GM23338 (cell line): ENCODE measurements at regions not wholly inside any gene's neighbourhood (a gene's known extent, or its start where the extent isn't known, plus 50 kb on each side); places are given as distances from the start of the nearest gene placed in this dataset.

Source experiments
- ATAC-seq: fragments of 200-7000 bp; cut with Tn5 transposase; 3 replicates; pipeline ENCODE4 v1.9.1; 2020
- DNase-seq: peaks from one replicate; pipeline ENCODE4 v3.0.0-alpha.2; 2015; ENCODE audit warnings: low spot score
- H2AFZ ChIP-seq: fragments of 200-600 bp; sonication (generic); 2 replicates; pipeline ENCODE4 v1.8.0; 2016; ENCODE audit warnings: antibody characterized with exemption, mild to moderate bottlenecking, moderate library complexity
- H3F3A ChIP-seq: fragments of 200-600 bp; sonication (generic); replicated peaks from 2 replicates; pipeline ENCODE4 v1.8.0; 2017; ENCODE audit warnings: antibody characterized with exemption, mixed run types, low read depth
- H3K27ac ChIP-seq: fragments of 200-600 bp; sonication (generic); 2 replicates; pipeline ENCODE4 v1.6.1; 2016; ENCODE audit warnings: low read depth
- H3K27me3 ChIP-seq: fragments of 200-600 bp; sonication (generic); 2 replicates; pipeline ENCODE4 v1.8.0; 2016; ENCODE audit warnings: mild to moderate bottlenecking, mixed run types, moderate library complexity; ENCODE audit not compliant: insufficient read depth
- H3K36me3 ChIP-seq: fragments of 200-600 bp; sonication (generic); 2 replicates; pipeline ENCODE4 v1.8.0; 2016; ENCODE audit warnings: mild to moderate bottlenecking; ENCODE audit not compliant: insufficient read depth
- H3K4me1 ChIP-seq: fragments of 200-600 bp; sonication (generic); 2 replicates; pipeline ENCODE4 v1.8.0; 2016; ENCODE audit warnings: mild to moderate bottlenecking, moderate library complexity; ENCODE audit not compliant: insufficient read depth
- H3K4me2 ChIP-seq: fragments of 200-600 bp; sonication (generic); 2 replicates; pipeline ENCODE4 v1.7.1; 2017; ENCODE audit warnings: mixed run types
- H3K4me3 ChIP-seq: fragments of 200-600 bp; sonication (generic); 2 replicates; pipeline ENCODE4 v1.6.1; 2016; ENCODE audit warnings: mixed run types
- H3K79me2 ChIP-seq: fragments of 200-600 bp; sonication (generic); replicated peaks from 2 replicates; pipeline ENCODE4 v1.8.0; 2017; ENCODE audit warnings: mild to moderate bottlenecking; ENCODE audit not compliant: insufficient read depth
- H3K9me2 ChIP-seq: fragments of 200-600 bp; sonication (generic); 2 replicates; pipeline ENCODE4 v1.8.0; 2017; ENCODE audit not compliant: insufficient read depth
- H4K20me1 ChIP-seq: fragments of 200-600 bp; sonication (generic); replicated peaks from 2 replicates; pipeline ENCODE4 v1.8.0; 2017; ENCODE audit warnings: mild to moderate bottlenecking; ENCODE audit not compliant: insufficient read depth
- H3K27ac Mint-ChIP-seq: 2 replicates; pipeline ENCODE4 v1.8.0; 2020; ENCODE audit warnings: inconsistent platforms, mild to moderate bottlenecking, moderate library complexity, mixed read lengths
- H3K27me3 Mint-ChIP-seq: 3 replicates; pipeline ENCODE4 v1.8.0; 2022; ENCODE audit warnings: low read depth, mild to moderate bottlenecking, moderate library complexity, mixed read lengths, inconsistent platforms; ENCODE audit not compliant: insufficient read depth, poor library complexity
- H3K36me3 Mint-ChIP-seq: 3 replicates; pipeline ENCODE4 v1.8.0; 2021; ENCODE audit warnings: low read depth, mild to moderate bottlenecking, inconsistent platforms, moderate library complexity, mixed read lengths
- H3K4me1 Mint-ChIP-seq: 3 replicates; pipeline ENCODE4 v1.8.0; 2020; ENCODE audit warnings: mild to moderate bottlenecking, inconsistent platforms, mixed read lengths
- H3K4me3 Mint-ChIP-seq: 3 replicates; pipeline ENCODE4 v1.8.0; 2021; ENCODE audit warnings: moderate library complexity, mild to moderate bottlenecking, inconsistent platforms, mixed read lengths
- H3K9me3 Mint-ChIP-seq: 3 replicates; pipeline ENCODE4 v1.8.0; 2020; ENCODE audit warnings: moderate library complexity, mild to moderate bottlenecking, inconsistent platforms, mixed read lengths
- CREB1 ChIP-seq: fragments of 250-450 bp; sonication (Bioruptor Pico); IDR thresholded peaks from 2 replicates; pipeline ENCODE4 v1.5.0; 2020; ENCODE audit warnings: low read depth, mild to moderate bottlenecking, moderate library complexity
- EZH2 ChIP-seq: fragments of 200-600 bp; sonication (generic); IDR thresholded peaks from one replicate; pipeline ENCODE4 v1.8.0; 2017; ENCODE audit warnings: antibody characterized with exemption, mild to moderate bottlenecking, low read depth; ENCODE audit not compliant: unreplicated experiment
- EZH2phosphoT487 ChIP-seq: fragments of 200-600 bp; sonication (generic); IDR thresholded peaks from one replicate; pipeline ENCODE4 v1.8.1; 2018; ENCODE audit warnings: antibody characterized with exemption; ENCODE audit not compliant: unreplicated experiment
- JUNB ChIP-seq: IDR thresholded peaks from one replicate; pipeline ENCODE4 v1.6.1; 2016; ENCODE audit warnings: antibody characterized with exemption; ENCODE audit not compliant: unreplicated experiment
- NANOG ChIP-seq: IDR thresholded peaks from 2 replicates; pipeline ENCODE4 v1.6.1; 2016; ENCODE audit warnings: antibody characterized with exemption, borderline replicate concordance
- POLR2AphosphoS5 ChIP-seq: IDR thresholded peaks from 2 replicates; pipeline ENCODE4 v1.6.1; 2016; ENCODE audit warnings: antibody characterized with exemption, low read depth
- STAT1 ChIP-seq: IDR thresholded peaks from one replicate; pipeline ENCODE4 v1.6.1; 2016; ENCODE audit warnings: antibody characterized with exemption; ENCODE audit not compliant: unreplicated experiment
- ZNF114 ChIP-seq: fragments of 250-450 bp; sonication (Bioruptor Pico); IDR thresholded peaks from 2 replicates; pipeline ENCODE4 v1.5.0; 2020; ENCODE audit warnings: mild to moderate bottlenecking, moderate library complexity
- ZNF331 ChIP-seq: fragments of 250-450 bp; sonication (Bioruptor Pico); IDR thresholded peaks from 2 replicates; pipeline ENCODE4 v1.5.0; 2020; ENCODE audit warnings: low read depth, mild to moderate bottlenecking, moderate library complexity
- ZNF462 ChIP-seq: fragments of 250-450 bp; sonication (Bioruptor Pico); IDR thresholded peaks from 2 replicates; pipeline ENCODE4 v1.5.0; 2020; ENCODE audit warnings: mild to moderate bottlenecking, moderate library complexity
- TF ChIP-seq, protein P1 (sequence below): IDR thresholded peaks from one replicate; pipeline ENCODE4 v1.6.1; 2018; ENCODE audit warnings: antibody characterized with exemption; ENCODE audit not compliant: unreplicated experiment
- TF ChIP-seq, protein P2 (sequence below), 2 experiments: fragments of 200-600 bp in 1 of 2; sonication (generic) in 1 of 2; conservative IDR thresholded peaks; 2 replicates each; pipeline versions ENCODE4 v1.5.1 to v1.6.1; 2016 to 2017; ENCODE audit warnings: antibody characterized with exemption in 2 of 2, low read depth in 2 of 2, mild to moderate bottlenecking in 2 of 2, moderate library complexity in 1 of 2
- TF ChIP-seq, protein P3 (sequence below): IDR thresholded peaks from 2 replicates; pipeline ENCODE4 v1.6.1; 2016; ENCODE audit warnings: antibody characterized with exemption

GRCh38 chr6:8507286-8507685, 71.9 kb upstream of the SLC35B3 start:
- Histone ChIP-seq H3K27me3 (no peaks in the 10 kb centered on the region), H3K27ac (no peak overlapping the region), H3F3A (no peaks in the 10 kb centered on the region), H3K9me2 (no peaks in the 10 kb centered on the region), H3K4me2 (no peak overlapping the region), H3K79me2 (no peaks in the 10 kb centered on the region), H4K20me1 (no peaks in the 10 kb centered on the region), H3K4me1 (peaks cover 32% of the 10 kb centered on the region), H3K4me3 (no peak overlapping the region), H3K36me3 (no peaks in the 10 kb centered on the region), H2AFZ (no peak overlapping the region)
- Mint-ChIP-seq H3K4me3 (no peak overlapping the region), H3K27me3 (no peaks in the 10 kb centered on the region), H3K36me3 (no peaks in the 10 kb centered on the region), H3K9me3 (no peaks in the 10 kb centered on the region), H3K4me1 (peaks cover 41% of the 10 kb centered on the region), H3K27ac (no peak overlapping the region)
- no peak for DNase-seq
- no peak for ATAC-seq
- TF ChIP-seq, protein P1, sequence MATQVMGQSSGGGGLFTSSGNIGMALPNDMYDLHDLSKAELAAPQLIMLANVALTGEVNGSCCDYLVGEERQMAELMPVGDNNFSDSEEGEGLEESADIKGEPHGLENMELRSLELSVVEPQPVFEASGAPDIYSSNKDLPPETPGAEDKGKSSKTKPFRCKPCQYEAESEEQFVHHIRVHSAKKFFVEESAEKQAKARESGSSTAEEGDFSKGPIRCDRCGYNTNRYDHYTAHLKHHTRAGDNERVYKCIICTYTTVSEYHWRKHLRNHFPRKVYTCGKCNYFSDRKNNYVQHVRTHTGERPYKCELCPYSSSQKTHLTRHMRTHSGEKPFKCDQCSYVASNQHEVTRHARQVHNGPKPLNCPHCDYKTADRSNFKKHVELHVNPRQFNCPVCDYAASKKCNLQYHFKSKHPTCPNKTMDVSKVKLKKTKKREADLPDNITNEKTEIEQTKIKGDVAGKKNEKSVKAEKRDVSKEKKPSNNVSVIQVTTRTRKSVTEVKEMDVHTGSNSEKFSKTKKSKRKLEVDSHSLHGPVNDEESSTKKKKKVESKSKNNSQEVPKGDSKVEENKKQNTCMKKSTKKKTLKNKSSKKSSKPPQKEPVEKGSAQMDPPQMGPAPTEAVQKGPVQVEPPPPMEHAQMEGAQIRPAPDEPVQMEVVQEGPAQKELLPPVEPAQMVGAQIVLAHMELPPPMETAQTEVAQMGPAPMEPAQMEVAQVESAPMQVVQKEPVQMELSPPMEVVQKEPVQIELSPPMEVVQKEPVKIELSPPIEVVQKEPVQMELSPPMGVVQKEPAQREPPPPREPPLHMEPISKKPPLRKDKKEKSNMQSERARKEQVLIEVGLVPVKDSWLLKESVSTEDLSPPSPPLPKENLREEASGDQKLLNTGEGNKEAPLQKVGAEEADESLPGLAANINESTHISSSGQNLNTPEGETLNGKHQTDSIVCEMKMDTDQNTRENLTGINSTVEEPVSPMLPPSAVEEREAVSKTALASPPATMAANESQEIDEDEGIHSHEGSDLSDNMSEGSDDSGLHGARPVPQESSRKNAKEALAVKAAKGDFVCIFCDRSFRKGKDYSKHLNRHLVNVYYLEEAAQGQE = no peak
- TF ChIP-seq ZNF114 (CRISPR knock-in tag) (no peak), NANOG (no peak), EZH2 (no peak), ZNF331 (CRISPR knock-in tag) (no peak), JUNB (no peak), STAT1 (no peak), CREB1 (CRISPR knock-in tag) (no peak), ZNF462 (no peak), EZH2phosphoT487 (no peak), POLR2AphosphoS5 (no peak)
- TF ChIP-seq, protein P2, sequence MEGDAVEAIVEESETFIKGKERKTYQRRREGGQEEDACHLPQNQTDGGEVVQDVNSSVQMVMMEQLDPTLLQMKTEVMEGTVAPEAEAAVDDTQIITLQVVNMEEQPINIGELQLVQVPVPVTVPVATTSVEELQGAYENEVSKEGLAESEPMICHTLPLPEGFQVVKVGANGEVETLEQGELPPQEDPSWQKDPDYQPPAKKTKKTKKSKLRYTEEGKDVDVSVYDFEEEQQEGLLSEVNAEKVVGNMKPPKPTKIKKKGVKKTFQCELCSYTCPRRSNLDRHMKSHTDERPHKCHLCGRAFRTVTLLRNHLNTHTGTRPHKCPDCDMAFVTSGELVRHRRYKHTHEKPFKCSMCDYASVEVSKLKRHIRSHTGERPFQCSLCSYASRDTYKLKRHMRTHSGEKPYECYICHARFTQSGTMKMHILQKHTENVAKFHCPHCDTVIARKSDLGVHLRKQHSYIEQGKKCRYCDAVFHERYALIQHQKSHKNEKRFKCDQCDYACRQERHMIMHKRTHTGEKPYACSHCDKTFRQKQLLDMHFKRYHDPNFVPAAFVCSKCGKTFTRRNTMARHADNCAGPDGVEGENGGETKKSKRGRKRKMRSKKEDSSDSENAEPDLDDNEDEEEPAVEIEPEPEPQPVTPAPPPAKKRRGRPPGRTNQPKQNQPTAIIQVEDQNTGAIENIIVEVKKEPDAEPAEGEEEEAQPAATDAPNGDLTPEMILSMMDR (conservative IDR thresholded peaks at IDR 0.05; ENCODE audit: low read depth in 2 of 2) = no peak
- TF ChIP-seq, protein P3, sequence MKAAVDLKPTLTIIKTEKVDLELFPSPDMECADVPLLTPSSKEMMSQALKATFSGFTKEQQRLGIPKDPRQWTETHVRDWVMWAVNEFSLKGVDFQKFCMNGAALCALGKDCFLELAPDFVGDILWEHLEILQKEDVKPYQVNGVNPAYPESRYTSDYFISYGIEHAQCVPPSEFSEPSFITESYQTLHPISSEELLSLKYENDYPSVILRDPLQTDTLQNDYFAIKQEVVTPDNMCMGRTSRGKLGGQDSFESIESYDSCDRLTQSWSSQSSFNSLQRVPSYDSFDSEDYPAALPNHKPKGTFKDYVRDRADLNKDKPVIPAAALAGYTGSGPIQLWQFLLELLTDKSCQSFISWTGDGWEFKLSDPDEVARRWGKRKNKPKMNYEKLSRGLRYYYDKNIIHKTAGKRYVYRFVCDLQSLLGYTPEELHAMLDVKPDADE = no peak
